Loucy (cell line): ENCODE measurements at regions not wholly inside any gene's neighbourhood (a gene's known extent, or its start where the extent isn't known, plus 50 kb on each side); places are given as distances from the start of the nearest gene placed in this dataset.

Experiments
- H2AFZ ChIP-seq: fragments of 200-600 bp; sonication (generic); 2 replicates; pipeline ENCODE4 v1.6.0; 2016; ENCODE audit warnings: antibody characterized with exemption, mild to moderate bottlenecking, low read length, moderate library complexity
- H3F3A ChIP-seq: fragments of 200-600 bp; 2 replicates; pipeline ENCODE4 v1.6.0; 2016; ENCODE audit warnings: antibody characterized with exemption, low read depth, mild to moderate bottlenecking
- H3K27me3 ChIP-seq: fragments of 200-600 bp; sonication (generic); 2 replicates; pipeline ENCODE4 v1.6.1; 2014; ENCODE audit warnings: low read length, mild to moderate bottlenecking; ENCODE audit not compliant: insufficient read depth, poor library complexity, severe bottlenecking
- H3K36me3 ChIP-seq: fragments of 200-600 bp; sonication (generic); 2 replicates; pipeline ENCODE4 v1.6.1; 2016; ENCODE audit warnings: low read length; ENCODE audit not compliant: insufficient read depth
- H3K4me1 ChIP-seq: fragments of 200-600 bp; sonication (generic); 2 replicates; pipeline ENCODE4 v1.5.1; 2014; ENCODE audit warnings: low read length, mild to moderate bottlenecking; ENCODE audit not compliant: insufficient read depth, poor library complexity, severe bottlenecking
- H3K4me2 ChIP-seq: fragments of 200-600 bp; sonication (generic); 2 replicates; pipeline ENCODE4 v1.6.0; 2014; ENCODE audit warnings: antibody characterized with exemption, low read length, low read depth, mild to moderate bottlenecking; ENCODE audit not compliant: poor library complexity, severe bottlenecking
- H3K4me3 ChIP-seq: fragments of 200-600 bp; sonication (generic); 2 replicates; pipeline ENCODE4 v1.5.1; 2014; ENCODE audit warnings: low read length, mild to moderate bottlenecking, mixed read lengths; ENCODE audit not compliant: poor library complexity, severe bottlenecking
- H3K79me2 ChIP-seq: fragments of 200-600 bp; sonication (generic); 2 replicates; pipeline ENCODE4 v1.6.1; 2014; ENCODE audit warnings: low read length; ENCODE audit not compliant: insufficient read depth
- H3K9ac ChIP-seq: fragments of 200-600 bp; sonication (generic); 2 replicates; pipeline ENCODE4 v1.6.0; 2014; ENCODE audit warnings: mild to moderate bottlenecking, low read depth, low read length, moderate library complexity; ENCODE audit not compliant: poor library complexity, severe bottlenecking
- H3K9me2 ChIP-seq: fragments of 200-600 bp; sonication (generic); replicated peaks from 2 replicates; pipeline ENCODE4 v1.6.1; 2016; ENCODE audit warnings: low read depth, low read length, mixed read lengths
- H3K9me3 ChIP-seq: fragments of 200-600 bp; sonication (generic); 2 replicates; pipeline ENCODE4 v1.6.1; 2014; ENCODE audit warnings: mild to moderate bottlenecking, antibody characterized with exemption, low read length, low read depth; ENCODE audit not compliant: insufficient read depth
- H4K20me1 ChIP-seq: fragments of 200-600 bp; sonication (generic); 2 replicates; pipeline ENCODE4 v1.6.0; 2014; ENCODE audit warnings: antibody characterized with exemption, low read length, mild to moderate bottlenecking; ENCODE audit not compliant: insufficient read depth, poor library complexity, severe bottlenecking
- CTCF ChIP-seq: fragments of 200-600 bp; sonication (generic); conservative IDR thresholded peaks from 2 replicates; pipeline ENCODE4 v1.5.1; 2014; ENCODE audit warnings: mild to moderate bottlenecking, antibody characterized with exemption, low read length
- EZH2phosphoT487 ChIP-seq: fragments of 200-600 bp; IDR thresholded peaks from 2 replicates; pipeline ENCODE4 v1.6.1; 2018; ENCODE audit warnings: antibody characterized with exemption, mild to moderate bottlenecking, moderate library complexity, borderline replicate concordance

DNA sequence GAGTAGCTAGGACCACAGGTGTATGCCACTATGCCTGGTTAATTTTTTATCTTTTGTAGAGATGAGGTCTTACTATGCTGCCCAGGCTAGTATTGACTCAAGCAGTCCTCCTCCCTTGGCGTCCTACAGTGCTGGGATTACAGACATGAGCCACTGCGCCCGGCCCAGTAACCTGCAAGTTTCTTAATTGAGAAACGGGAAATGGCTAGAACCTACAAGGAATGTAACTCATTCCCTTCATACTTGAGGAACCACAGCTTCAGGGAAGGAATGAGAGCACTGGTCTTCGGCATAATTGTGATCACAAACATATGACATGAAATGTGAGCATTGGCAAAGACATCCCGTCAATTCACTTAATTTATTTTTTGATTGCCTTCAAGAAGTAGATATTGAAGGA, 157.0 kb downstream of the KLF5 start:
- TF ChIP-seq CTCF (no peak), EZH2phosphoT487 (no peak)
- no peak overlapping the region for H2AFZ ChIP-seq
- no peaks in the 10 kb centered on the region for H3K9me3 ChIP-seq
- no peak overlapping the region for H3K4me3 ChIP-seq
- no peaks in the 10 kb centered on the region for H3K4me1 ChIP-seq
- no peaks in the 10 kb centered on the region for H4K20me1 ChIP-seq
- H3K27me3 ChIP-seq: no peaks in the 10 kb centered on the region
- no peak overlapping the region for H3K9ac ChIP-seq
- no peaks in the 10 kb centered on the region for H3K9me2 ChIP-seq
- no peaks in the 10 kb centered on the region for H3K36me3 ChIP-seq
- H3K4me2 ChIP-seq: no peak overlapping the region
- H3F3A ChIP-seq: no peaks in the 10 kb centered on the region
- H3K79me2 ChIP-seq: no peaks in the 10 kb centered on the region

GRCh38 chr13:73212482-73212881, 153.7 kb downstream of the KLF5 start:
- Histone ChIP-seq H2AFZ (no peak overlapping the region), H3K36me3 (no peaks in the 10 kb centered on the region), H3K4me1 (no peaks in the 10 kb centered on the region), H3K4me2 (no peak overlapping the region), H3K9ac (no peak overlapping the region), H3K79me2 (no peaks in the 10 kb centered on the region), H3F3A (no peaks in the 10 kb centered on the region), H3K4me3 (no peak overlapping the region), H4K20me1 (no peaks in the 10 kb centered on the region), H3K9me3 (no peaks in the 10 kb centered on the region), H3K27me3 (no peaks in the 10 kb centered on the region), H3K9me2 (no peaks in the 10 kb centered on the region)
- TF ChIP-seq EZH2phosphoT487 (no peak), CTCF (no peak)

DNA sequence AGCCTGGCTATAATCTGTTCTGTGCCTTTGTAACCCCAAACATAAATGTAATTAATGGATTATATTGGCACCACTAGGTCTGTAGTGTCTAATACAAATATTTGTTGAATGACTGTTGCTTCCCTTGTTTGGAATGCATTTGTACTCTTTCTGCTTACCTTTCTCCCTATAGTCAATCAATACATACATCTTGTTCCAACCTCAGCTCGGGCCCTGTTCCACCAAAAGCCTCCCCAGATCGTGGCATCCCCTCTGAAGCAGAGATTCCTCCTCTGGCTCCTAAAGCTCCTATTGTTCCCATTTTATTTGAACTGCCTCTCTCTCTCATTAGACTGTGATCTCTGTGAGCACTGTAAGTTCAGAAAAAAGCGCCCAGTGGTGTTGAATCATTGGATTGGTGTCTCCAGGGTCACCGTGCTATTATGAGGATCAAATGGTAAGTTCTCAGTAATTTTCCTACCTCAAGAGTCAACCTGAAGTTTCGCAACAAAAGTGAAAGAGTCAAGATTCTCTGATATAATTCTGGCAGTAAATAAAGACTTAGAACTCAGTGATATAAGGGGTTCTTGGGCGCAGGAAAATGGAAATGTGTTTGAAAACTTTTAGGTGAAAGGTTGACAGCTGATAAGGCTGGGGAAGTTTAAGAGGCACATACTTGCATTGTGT, 151.5 kb downstream of the KLF5 start:
- no peak for TF ChIP-seq EZH2phosphoT487
- no peak for TF ChIP-seq CTCF
- Histone ChIP-seq H3K4me2 (no peak overlapping the region), H2AFZ (no peak overlapping the region), H3K9me3 (no peaks in the 10 kb centered on the region), H3F3A (no peaks in the 10 kb centered on the region), H4K20me1 (no peaks in the 10 kb centered on the region), H3K4me3 (no peak overlapping the region), H3K27me3 (no peaks in the 10 kb centered on the region), H3K79me2 (no peaks in the 10 kb centered on the region), H3K36me3 (no peaks in the 10 kb centered on the region), H3K4me1 (no peaks in the 10 kb centered on the region), H3K9me2 (no peaks in the 10 kb centered on the region), H3K9ac (no peak overlapping the region)
